Common myeloid progenitor, CD34-positive (primary cell): ENCODE measurements at regions not wholly inside any gene's neighbourhood (a gene's known extent, or its start where the extent isn't known, plus 50 kb on each side); places are given as distances from the start of the nearest gene placed in this dataset.

Source experiments
- CTCF ChIA-PET: fragments of 350-600 bp; sonication (Branson Sonifier 250); formaldehyde crosslinking; loops from one replicate; lab custom pipeline; 2021; ENCODE audit warnings: antibody characterized with exemption; lab: Charles Lee
- POLR2A ChIA-PET: fragments of 350-600 bp; sonication (Branson Sonifier 250); formaldehyde crosslinking; loops from one replicate; lab custom pipeline; 2021; ENCODE audit warnings: antibody characterized with exemption; lab: Charles Lee
- DNase-seq, 3 donors: peaks; one replicate each; pipeline versions ENCODE4 v3.0.0 to v3.0.0-alpha.2; 2013
- H3K27ac ChIP-seq, 2 experiments: 1 replicate in 1 of 2; 2 replicates in 1 of 2; pipeline ENCODE4 v1.7.0; 2013; ENCODE audit warnings: inconsistent platforms in 2 of 2, low read length in 2 of 2, mild to moderate bottlenecking in 2 of 2, low read depth in 1 of 2, moderate library complexity in 1 of 2; ENCODE audit not compliant: severe bottlenecking in 2 of 2, insufficient read depth in 1 of 2, poor library complexity in 1 of 2
- H3K27me3 ChIP-seq, 5 experiments: replicated peaks in 2 of 5; 1 replicate in 3 of 5; 2 replicates in 2 of 5; pipeline versions ENCODE4 v1.6.1 to v1.7.0; 2013; ENCODE audit warnings: low read length in 4 of 5, mild to moderate bottlenecking in 2 of 5, moderate library complexity in 2 of 5, inconsistent platforms in 1 of 5; ENCODE audit not compliant: insufficient read depth in 5 of 5, control insufficient read depth in 4 of 5
- H3K36me3 ChIP-seq, 4 experiments: 1 replicate in 2 of 4; 2 replicates in 2 of 4; pipeline versions ENCODE4 v1.6.1 to v1.7.0; 2013; ENCODE audit warnings: low read length in 3 of 4, control low read depth in 1 of 4, mild to moderate bottlenecking in 1 of 4; ENCODE audit not compliant: control insufficient read depth in 4 of 4, insufficient read depth in 4 of 4
- H3K4me1 ChIP-seq, 4 experiments: 1 replicate in 3 of 4; 2 replicates in 1 of 4; pipeline versions ENCODE4 v1.6.1 to v1.7.1; 2013; ENCODE audit warnings: low read length in 3 of 4, mild to moderate bottlenecking in 3 of 4, control low read depth in 1 of 4, inconsistent platforms in 1 of 4, moderate library complexity in 1 of 4; ENCODE audit not compliant: control insufficient read depth in 4 of 4, insufficient read depth in 4 of 4; ENCODE audit errors: control extremely low read depth in 1 of 4
- H3K4me3 ChIP-seq, 7 experiments: 1 replicate in 4 of 7; 2 replicates in 3 of 7; pipeline versions ENCODE4 v1.5.1 to v1.7.0; 2013; ENCODE audit warnings: mild to moderate bottlenecking in 7 of 7, low read length in 6 of 7, moderate library complexity in 6 of 7, inconsistent platforms in 2 of 7, low read depth in 2 of 7, control low read depth in 1 of 7; ENCODE audit not compliant: insufficient read depth in 4 of 7, control insufficient read depth in 1 of 7; ENCODE audit errors: extremely low read depth in 1 of 7
- H3K9me3 ChIP-seq, 5 experiments: 1 replicate in 4 of 5; 2 replicates in 1 of 5; pipeline versions ENCODE4 v1.6.1 to v1.7.1; 2013; ENCODE audit warnings: low read length in 4 of 5, mild to moderate bottlenecking in 2 of 5, inconsistent platforms in 1 of 5, low read depth in 1 of 5, moderate library complexity in 1 of 5; ENCODE audit not compliant: control insufficient read depth in 4 of 5, insufficient read depth in 2 of 5; ENCODE audit errors: control extremely low read depth in 1 of 5
- WGBS: methylation state at CpG from one replicate; pipeline ENCODE4 v1.1.5; 2013; ENCODE audit not compliant: insufficient coverage; 5-methylcytosine and 5-hydroxymethylcytosine counted together

DNA sequence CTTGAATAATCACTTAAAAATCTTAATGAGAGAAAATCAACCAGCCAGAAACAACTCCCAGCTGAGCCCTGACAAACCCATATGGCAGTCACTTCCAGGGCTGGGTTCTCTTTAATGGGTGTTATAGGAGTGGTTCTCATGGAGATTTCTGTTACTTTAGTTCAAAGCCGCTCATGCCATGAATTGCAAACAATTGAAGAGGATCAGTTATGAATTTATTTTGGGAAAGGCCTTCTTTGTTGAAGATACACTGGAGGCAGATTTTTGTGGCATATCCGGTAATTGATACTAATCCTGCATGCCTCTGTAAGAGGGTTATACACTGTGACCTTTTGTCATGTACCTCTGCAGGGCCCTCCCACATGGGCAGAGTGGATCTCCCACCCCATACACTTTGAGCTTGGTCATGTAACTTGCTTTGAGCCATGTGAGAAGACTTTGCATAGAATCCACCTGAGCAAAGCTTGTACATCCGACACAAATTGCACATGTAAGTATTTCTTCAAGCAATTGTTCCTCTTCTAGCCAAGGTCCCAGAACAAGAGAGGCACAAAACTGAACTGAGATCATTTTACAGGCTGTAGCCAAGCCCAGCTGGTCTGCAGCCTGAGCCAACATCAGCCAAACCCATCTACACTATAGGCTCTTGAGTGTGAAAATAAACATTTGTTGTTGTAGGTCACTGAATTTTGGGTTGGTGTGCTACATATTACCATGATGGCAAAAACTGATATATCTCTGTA is 492.3 kb downstream of the PREX1 start:
- DNase-seq = no peak
- POLR2A ChIA-PET = no interaction called here
- H3K4me3 ChIP-seq = no peak overlapping the region
- no peak overlapping the region for H3K27ac ChIP-seq
- WGBS = 90% methylated on average over 2 of the region's 3 CpGs
- CTCF ChIA-PET = no interaction called here
- H3K9me3 ChIP-seq = no peaks in the 10 kb centered on the region
- H3K4me1 ChIP-seq = no peaks in the 10 kb centered on the region
- no peaks in the 10 kb centered on the region for H3K36me3 ChIP-seq
- peaks cover 0 to 24% (median 3%) of the 10 kb centered on the region in 5 experiments for H3K27me3 ChIP-seq

DNA sequence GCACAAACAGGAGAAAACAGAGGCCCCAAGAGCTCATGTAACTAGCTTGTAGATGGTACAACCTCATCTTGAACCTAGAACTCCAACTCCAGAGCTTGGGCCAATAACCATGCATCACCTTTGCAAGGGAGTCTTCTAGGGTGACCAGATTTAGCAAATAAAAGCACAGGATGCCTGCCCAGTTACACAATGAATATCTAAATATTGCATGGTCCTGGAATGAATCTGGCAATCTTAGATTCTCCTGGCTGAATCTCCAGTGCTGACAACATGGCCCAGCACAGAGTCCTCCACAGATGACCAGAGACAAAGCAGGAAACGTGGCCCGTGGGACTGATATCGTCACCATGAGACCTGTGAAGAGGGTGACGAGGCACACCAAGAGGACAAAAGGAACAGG is 494.1 kb downstream of the PREX1 start:
- POLR2A ChIA-PET = no interaction called here
- 89% methylated on average over 4 of the region's 4 CpGs for WGBS

GRCh38 chr20:48332555-48332954 is 495.2 kb downstream of the PREX1 start:
- no CpG with 5 or more reads among the region's 3 CpGs for WGBS
- H3K4me1 ChIP-seq = no peaks in the 10 kb centered on the region
- POLR2A ChIA-PET = no interaction called here

More for the DNA sequence above, 494.1 kb downstream of the PREX1 start:
- no peak overlapping the region for H3K27ac ChIP-seq
- no peaks in the 10 kb centered on the region for H3K36me3 ChIP-seq
- no peaks in the 10 kb centered on the region for H3K9me3 ChIP-seq
- CTCF ChIA-PET = no interaction called here
- DNase-seq = no peak
- peaks cover 0 to 19% (median 3%) of the 10 kb centered on the region in 5 experiments for H3K27me3 ChIP-seq
- no peak overlapping the region for H3K4me3 ChIP-seq
- H3K4me1 ChIP-seq = no peaks in the 10 kb centered on the region

DNA sequence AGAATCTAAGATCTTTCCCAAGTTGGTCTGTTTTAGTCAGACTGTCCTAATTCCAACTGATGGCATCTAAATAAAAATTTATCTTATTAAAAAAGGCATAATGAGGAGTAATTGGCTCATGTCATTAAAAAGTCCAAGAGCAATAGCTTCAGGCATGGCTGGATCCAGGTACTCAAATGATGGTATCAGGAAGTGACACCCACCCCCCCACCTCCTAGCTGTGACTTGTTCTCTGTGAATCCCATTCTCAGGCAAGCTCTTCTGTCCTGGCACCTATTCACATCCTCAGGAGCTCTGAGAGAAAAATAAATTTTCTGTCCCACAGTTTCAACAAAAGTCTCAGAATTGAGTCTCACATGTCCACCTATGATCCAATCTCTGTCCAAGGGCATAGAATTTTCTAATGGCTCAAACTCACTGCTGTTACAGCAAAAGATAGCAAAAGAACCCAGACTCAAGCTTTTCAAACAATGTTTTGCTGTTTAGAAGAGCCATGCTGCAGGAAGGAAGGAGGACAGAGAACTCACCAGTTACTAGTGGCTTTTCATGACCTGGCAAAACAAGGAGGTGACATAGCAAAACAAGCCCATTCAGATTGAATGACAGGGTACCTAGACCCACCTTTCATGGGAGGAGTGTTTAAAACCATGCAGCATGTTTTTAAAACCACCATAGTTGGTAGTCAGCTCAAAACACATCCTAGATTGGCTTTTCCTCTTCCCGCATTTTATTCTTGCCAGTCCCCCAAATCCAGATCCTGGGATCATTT is 496.1 kb downstream of the PREX1 start:
- no peak for DNase-seq
- ChIA-PET POLR2A (interaction anchor here (0.6 kb wide), 1 partner anchor 13 kb away, joined by 4 read pairs; no protein-coding TSS in a partner anchor), CTCF (no interaction called here)
- no peaks in the 10 kb centered on the region for H3K36me3 ChIP-seq
- H3K27ac ChIP-seq = no peak overlapping the region
- no peak overlapping the region for H3K4me3 ChIP-seq
- no peaks in the 10 kb centered on the region for H3K9me3 ChIP-seq
- 75% methylated on average over 1 of the region's 1 CpG for WGBS
- H3K27me3 ChIP-seq = peaks cover 0 to 27% (median 3%) of the 10 kb centered on the region in 5 experiments
- H3K4me1 ChIP-seq = no peaks in the 10 kb centered on the region

More at GRCh38 chr20:48332555-48332954, 495.2 kb downstream of the PREX1 start:
- no peaks in the 10 kb centered on the region for H3K36me3 ChIP-seq
- H3K9me3 ChIP-seq = no peaks in the 10 kb centered on the region
- DNase-seq = no peak
- no peak overlapping the region for H3K27ac ChIP-seq
- H3K27me3 ChIP-seq = peaks cover 0 to 20% (median 3%) of the 10 kb centered on the region in 5 experiments
- CTCF ChIA-PET = no interaction called here
- H3K4me3 ChIP-seq = no peak overlapping the region

GRCh38 chr20:48329676-48330664 is 497.8 kb downstream of the PREX1 start:
- ChIA-PET POLR2A (no interaction called here), CTCF (interaction anchor here (1.0 kb wide), 1 partner anchor 9 kb away, joined by 3 read pairs; no protein-coding TSS in a partner anchor)
- no peak overlapping the region for H3K27ac ChIP-seq
- no peaks in the 10 kb centered on the region for H3K36me3 ChIP-seq
- 70% methylated on average over 7 of the region's 8 CpGs for WGBS
- H3K4me1 ChIP-seq = no peaks in the 10 kb centered on the region
- peak in 1 of 3 donors; percentile 7 for DNase-seq
- peaks cover 0 to 31% (median 4%) of the 10 kb centered on the region in 5 experiments for H3K27me3 ChIP-seq
- no peak overlapping the region for H3K4me3 ChIP-seq
- no peaks in the 10 kb centered on the region for H3K9me3 ChIP-seq

DNA sequence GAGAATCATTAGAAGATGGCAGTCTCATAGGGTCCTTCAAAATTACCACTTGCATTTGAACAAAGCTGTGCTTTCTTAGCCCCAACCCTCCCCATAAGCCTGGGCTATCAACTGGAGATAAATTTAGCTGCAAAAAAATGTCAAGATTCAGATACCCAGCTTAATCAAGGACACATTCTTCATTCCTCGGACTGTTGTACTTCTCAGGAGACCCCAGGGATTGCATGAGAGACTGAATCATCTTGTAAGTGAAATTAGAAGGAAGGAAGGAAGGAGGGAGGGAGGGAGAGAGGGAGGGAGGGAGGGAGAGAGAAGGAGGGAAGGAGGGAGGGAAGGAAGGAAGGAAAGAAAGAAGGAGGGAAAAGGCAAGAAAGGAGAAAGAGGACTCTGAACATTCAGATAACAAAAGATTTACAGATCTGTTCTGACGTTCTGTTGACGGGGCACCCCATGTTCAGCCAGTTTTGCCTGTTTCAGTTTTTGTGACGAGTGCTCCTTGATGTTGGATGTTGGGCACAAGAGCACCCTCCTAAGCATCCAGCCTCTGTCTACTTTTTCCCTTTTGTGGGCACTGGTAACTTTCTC is 498.7 kb downstream of the PREX1 start:
- H3K4me1 ChIP-seq = no peaks in the 10 kb centered on the region
- H3K27ac ChIP-seq = no peak overlapping the region
- no peak overlapping the region for H3K4me3 ChIP-seq
- no peaks in the 10 kb centered on the region for H3K9me3 ChIP-seq
- no peak for DNase-seq
- POLR2A ChIA-PET = no interaction called here
- CTCF ChIA-PET = no interaction called here
- WGBS = 67% methylated on average over 4 of the region's 4 CpGs
- H3K36me3 ChIP-seq = no peaks in the 10 kb centered on the region
- peaks cover 0 to 33% (median 4%) of the 10 kb centered on the region in 5 experiments for H3K27me3 ChIP-seq
